ELF-1 (cell line): ENCODE measurements at regions not wholly inside any gene's neighbourhood (a gene's known extent, or its start where the extent isn't known, plus 50 kb on each side); places are given as distances from the start of the nearest gene placed in this dataset.
"Not testable (repeated sequence)": the region's sequence is repeated elsewhere in the genome, so short reads cannot be mapped to it uniquely, and the experiment has no call there.

Experiments
- DNase-seq: peaks from one replicate; pipeline ENCODE4 v3.0.0-alpha.2; 2016; ENCODE audit warnings: low read depth, low spot score

DNA sequence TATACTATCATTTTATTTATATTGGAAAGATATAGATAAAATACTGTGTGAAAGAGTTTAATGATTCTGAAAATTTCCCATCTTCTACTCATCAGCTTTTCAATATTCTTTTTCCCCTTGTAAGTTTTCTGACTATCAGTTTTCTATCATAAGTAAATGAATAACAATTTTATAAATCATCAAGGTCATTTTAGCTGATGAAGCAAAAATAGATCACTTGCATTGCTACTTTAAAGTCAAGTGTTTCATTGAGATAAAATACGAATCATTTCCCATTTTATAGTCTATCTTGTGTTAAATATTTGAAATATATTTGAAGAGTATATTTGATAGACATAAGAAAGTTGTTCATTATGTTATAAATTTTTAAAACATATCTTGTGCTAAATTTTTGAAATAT, 811.0 kb upstream of the GALNTL6 start:
- no peak for DNase-seq

GRCh38 chr4:170990989-170991589, 822.1 kb upstream of the GALNTL6 start:
- peak; percentile 40 for DNase-seq

- no peak for DNase-seq
Measured at GRCh38 chr4:170988446-170988845, 824.8 kb upstream of the GALNTL6 start.

GRCh38 chr4:170979736-170980135, 833.5 kb upstream of the GALNTL6 start:
- DNase-seq = no peak

DNA sequence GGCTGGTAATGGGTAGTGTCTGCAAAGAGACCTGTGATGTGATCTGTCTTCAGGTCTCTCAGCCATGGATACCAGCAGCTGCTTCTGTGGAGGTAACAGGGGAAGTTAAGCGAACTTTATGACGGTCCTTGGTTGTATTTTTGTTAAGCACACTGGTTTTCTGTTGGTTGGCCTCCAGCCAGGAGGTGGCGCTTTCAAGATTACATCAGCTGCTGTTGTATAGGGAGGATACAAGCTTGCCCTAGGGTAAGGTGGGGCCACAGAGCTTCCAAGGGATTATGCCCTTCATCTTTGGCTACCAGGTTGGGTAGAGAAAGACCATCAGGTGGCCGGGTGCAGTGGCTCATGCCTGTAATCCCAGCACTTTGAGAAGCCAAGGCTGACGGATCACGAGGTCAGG, 834.2 kb upstream of the GALNTL6 start:
- no peak for DNase-seq

GRCh38 chr4:170949084-170949483, 859.3 kb upstream of the AADAT start:
- no peak for DNase-seq

- peak; percentile 58 for DNase-seq
Measured at GRCh38 chr4:170940043-170940724, 850.4 kb upstream of the AADAT start.

GRCh38 chr4:170938588-170938987, 848.8 kb upstream of the AADAT start:
- DNase-seq = no peak

DNA sequence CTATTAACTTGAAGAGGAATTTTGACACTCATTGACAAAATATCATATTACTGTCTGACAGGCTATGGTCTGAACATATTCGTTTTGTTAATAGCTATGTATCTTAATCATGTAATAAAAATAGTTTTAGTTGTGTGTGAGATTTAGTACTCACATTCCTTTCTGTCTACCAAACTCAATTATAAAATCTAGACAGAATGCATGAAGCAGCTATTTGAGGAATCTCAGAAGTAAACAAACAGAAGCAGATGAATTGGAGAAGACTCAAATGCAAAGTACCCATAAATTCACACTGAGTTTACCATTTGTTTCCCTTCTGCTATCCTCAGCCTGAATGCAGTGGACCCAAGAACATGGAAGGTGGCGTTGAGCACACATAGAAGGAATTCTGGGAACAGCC, 841.6 kb upstream of the AADAT start:
- no peak for DNase-seq

- DNase-seq = no peak
Measured at GRCh38 chr4:170888660-170889059, 798.9 kb upstream of the AADAT start.

DNA sequence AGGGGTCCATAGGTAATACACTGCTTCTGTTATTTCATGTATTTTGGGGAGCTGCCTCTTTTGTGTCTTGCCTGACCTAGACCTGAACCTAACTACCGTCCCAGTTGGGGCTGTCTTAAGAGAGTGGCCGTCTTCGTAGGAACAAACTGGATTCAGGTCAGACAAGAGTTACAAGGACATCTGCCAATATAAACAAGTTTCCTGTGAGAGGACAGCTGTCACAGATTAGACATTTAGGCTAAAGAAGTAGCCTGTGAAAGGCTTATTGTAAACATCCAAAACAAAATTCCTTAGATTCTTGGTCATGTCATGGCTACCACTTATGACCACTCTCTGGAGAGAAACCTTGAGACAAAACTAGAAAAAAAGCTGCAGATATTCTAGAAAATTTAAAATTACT, 797.6 kb upstream of the AADAT start:
- no peak for DNase-seq

GRCh38 chr4:170884969-170885570, 795.3 kb upstream of the AADAT start:
- no peak for DNase-seq

DNA sequence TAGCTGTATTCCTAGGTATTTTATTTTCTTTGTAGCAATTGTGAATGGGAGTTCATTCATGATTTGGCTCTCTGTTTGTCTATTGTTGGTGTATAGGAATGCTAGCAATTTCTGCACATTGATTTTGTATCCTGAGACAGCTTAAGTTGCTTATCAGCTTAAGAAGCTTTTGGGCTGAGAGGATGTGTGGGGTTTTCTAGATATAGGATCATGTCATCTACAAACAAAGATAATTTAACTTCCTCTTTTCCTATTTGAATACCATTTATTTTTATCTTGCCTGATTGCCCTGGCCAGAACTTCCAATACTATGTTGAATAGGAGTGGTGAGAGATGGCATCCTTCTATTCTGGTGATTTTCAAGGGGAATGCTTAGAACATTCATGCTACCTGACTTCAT, 791.9 kb upstream of the AADAT start:
- DNase-seq = not testable (repeated sequence)

- DNase-seq = no peak
Measured at GRCh38 chr4:170875868-170876267, 786.1 kb upstream of the AADAT start.

GRCh38 chr4:170872794-170873193, 783.0 kb upstream of the AADAT start:
- no peak for DNase-seq

GRCh38 chr4:170868170-170868569, 778.4 kb upstream of the AADAT start:
- DNase-seq = no peak

DNA sequence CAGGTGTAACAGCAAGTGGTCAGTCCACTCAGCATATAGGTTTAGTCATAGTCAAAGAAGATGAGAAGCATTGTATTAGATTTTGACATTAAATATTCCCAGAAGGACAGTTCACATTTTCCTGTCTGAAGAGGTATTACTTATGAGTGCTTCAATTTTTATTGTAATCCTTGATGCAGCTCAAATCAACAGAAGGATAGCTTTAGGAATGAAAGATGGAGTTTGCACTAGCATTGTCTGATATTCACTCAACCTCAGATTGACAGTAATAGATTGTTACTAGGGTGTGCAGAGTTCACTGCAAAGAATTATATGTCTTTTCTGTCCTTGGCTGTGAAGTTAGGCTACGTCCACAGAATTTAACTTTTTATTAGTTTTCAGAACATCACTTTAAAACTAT, 764.3 kb upstream of the AADAT start:
- DNase-seq = no peak

DNA sequence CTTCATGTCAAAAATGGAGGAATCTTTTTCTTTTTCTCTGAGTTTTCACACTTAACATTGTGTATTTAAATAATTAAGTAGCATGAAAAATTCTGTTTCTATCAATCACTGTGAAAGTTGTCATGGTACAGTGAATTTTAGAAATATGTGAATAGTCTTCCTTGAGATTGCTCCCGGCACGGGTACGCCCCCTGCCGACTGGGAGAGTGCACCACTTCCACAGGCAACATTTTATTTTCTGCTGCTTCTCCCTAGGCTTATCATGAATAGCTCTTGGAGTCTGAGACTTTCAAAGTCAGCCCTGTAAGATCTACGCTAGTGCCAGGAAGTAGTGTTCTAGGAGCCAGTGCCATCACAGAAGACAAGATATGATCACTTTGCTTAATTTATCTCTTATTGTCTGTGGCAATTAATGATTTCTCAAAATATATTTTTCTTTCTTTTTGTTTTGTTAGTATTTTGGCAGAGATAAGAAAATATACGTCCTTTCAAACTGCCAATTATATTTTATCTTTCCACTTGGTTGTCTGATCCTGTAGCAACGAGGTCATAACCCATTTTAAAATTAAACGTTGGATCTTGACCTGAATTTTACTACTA, 763.8 kb upstream of the AADAT start:
- DNase-seq = peak; percentile 66

- no peak for DNase-seq
Measured at GRCh38 chr4:170849969-170850368, 760.2 kb upstream of the AADAT start.

DNA sequence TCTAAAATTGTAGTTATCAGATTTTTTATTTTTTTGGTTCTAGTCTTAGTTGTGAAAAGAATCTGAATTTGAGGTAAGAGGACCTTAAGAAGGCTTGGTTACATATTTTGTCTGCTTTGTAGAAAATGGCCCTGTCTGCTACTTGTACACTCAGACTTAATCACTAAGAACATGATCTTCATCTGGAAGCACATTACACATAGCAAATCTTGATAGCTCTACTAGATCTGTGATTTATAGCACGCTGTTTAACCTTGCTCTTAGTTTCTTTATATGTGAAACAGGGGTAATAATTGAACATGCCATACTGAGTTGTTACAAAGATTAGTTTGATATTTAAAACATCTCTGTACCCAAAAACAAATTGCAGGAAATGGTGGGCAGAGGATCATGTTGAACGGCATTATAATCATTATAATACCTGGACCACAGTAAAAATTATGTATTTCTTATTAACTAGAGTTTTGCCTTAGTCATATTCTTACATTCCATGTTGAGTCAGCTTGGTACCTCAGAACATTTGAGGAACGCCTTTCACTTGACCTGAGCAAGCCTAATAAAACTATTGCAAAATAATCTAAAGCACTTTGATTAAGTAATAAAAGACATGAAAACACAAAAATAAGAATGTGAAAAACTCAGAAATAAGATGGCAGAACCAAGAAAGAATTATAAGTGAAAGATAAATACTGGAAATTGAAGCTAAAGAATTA, 738.0 kb upstream of the AADAT start:
- DNase-seq = no peak

DNA sequence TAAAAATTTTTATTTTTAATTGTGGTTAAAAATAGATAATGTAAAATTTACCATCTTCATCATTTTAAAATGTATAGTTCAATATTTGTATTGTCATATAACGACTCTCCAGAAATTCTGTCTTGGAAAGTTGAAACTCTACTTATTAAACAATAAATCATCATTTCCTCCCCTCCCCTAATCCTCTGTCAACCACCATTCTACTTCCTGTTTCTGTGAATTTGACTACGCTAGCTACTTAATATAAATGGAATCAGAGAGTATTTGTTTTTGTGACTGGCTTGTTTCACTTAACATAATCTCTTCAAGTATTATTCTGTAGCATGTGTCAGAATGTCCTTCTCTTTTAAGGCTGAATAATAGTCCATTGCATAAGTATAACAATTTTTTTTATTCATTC, 729.0 kb upstream of the AADAT start:
- no peak for DNase-seq

DNA sequence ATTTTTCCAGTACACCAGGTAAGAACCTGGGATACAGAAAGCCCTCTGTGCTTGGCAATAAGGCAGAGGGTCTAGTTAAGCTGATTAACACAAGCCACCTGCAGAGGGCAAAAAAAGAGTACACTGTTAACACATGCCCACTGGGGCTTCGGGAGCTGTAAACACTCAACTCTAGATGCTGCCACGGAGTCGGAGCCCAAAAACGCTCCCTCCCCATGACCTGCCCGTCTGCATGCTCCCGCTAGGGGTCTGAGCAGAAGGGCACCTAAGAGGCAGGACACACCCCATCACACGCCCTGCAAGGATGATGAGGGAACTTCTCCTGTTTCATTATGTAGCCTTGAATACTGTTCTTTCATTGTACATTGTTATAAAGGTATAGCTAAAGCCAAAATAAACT, 715.6 kb upstream of the AADAT start:
- peak; percentile 36 for DNase-seq
